ENCODE measurements at regions not wholly inside any gene's neighbourhood (a gene's known extent, or its start where the extent isn't known, plus 50 kb on each side); places are given as distances from the start of the nearest gene placed in this dataset.

DNA sequence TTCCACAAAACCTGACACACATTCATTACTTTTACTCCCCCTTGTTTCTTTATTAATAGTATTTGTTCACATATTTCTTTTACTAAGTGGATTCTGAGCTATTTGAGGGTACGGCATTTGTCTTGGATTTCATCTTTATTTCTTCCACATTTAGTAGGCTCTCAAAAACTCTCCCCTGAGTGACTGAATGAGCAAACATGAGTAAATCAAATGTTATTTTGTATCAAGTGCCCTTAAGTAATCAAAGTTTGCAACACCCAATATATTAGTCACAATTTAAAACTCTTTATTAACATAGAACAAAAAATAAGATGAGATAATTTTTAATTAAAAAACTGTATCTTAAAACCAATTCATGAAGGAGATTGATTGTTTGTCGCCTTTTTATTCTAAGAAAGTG is 1101.9 kb upstream of the TENM4 start:
- WGBS, 2 donors, result 89 to 96% methylated on average over 2 of the region's 2 CpGs

GRCh38 chr11:80538040-80538439 is 1097.2 kb upstream of the TENM4 start:
- 92 to 93% methylated on average over 2 of the region's 2 CpGs for WGBS, 2 donors
- Histone ChIP-seq H3K4me3 (no peak overlapping the region), H3K9me3 (no peaks in the 10 kb centered on the region), H3K36me3 (no peaks in the 10 kb centered on the region), H3K27me3 (no peaks in the 10 kb centered on the region), H3K27ac (no peak overlapping the region), H3K4me1 (no peaks in the 10 kb centered on the region)
- DNase-seq, result no peak
- TF ChIP-seq, protein P1, sequence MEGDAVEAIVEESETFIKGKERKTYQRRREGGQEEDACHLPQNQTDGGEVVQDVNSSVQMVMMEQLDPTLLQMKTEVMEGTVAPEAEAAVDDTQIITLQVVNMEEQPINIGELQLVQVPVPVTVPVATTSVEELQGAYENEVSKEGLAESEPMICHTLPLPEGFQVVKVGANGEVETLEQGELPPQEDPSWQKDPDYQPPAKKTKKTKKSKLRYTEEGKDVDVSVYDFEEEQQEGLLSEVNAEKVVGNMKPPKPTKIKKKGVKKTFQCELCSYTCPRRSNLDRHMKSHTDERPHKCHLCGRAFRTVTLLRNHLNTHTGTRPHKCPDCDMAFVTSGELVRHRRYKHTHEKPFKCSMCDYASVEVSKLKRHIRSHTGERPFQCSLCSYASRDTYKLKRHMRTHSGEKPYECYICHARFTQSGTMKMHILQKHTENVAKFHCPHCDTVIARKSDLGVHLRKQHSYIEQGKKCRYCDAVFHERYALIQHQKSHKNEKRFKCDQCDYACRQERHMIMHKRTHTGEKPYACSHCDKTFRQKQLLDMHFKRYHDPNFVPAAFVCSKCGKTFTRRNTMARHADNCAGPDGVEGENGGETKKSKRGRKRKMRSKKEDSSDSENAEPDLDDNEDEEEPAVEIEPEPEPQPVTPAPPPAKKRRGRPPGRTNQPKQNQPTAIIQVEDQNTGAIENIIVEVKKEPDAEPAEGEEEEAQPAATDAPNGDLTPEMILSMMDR (IDR thresholded peaks at IDR 0.05), result no peak
- TF ChIP-seq POLR2A (IDR thresholded peaks at IDR 0.05) (no peak), POLR2AphosphoS5 (IDR thresholded peaks at IDR 0.05) (no peak), EP300 (IDR thresholded peaks at IDR 0.05) (no peak)
- intact Hi-C loops (cut with DNase I), result no loop called here

More for the DNA sequence above, 1101.9 kb upstream of the TENM4 start:
- Histone ChIP-seq H3K27me3 (no peaks in the 10 kb centered on the region), H3K36me3 (no peaks in the 10 kb centered on the region), H3K27ac (no peak overlapping the region), H3K9me3 (no peaks in the 10 kb centered on the region), H3K4me1 (no peaks in the 10 kb centered on the region), H3K4me3 (no peak overlapping the region)
- no peak for TF ChIP-seq POLR2A (IDR thresholded peaks at IDR 0.05)
- TF ChIP-seq EP300 (IDR thresholded peaks at IDR 0.05), result no peak
- no peak for TF ChIP-seq POLR2AphosphoS5 (IDR thresholded peaks at IDR 0.05)
- TF ChIP-seq, protein P1 (IDR thresholded peaks at IDR 0.05), result no peak
- DNase-seq, result no peak
- intact Hi-C loops (cut with DNase I), result no loop called here

- no peaks in the 10 kb centered on the region for H3K4me1 ChIP-seq
- no peak for TF ChIP-seq POLR2AphosphoS5 (IDR thresholded peaks at IDR 0.05)
- TF ChIP-seq, protein P1 (IDR thresholded peaks at IDR 0.05), result no peak
- TF ChIP-seq POLR2A (IDR thresholded peaks at IDR 0.05), result no peak
- TF ChIP-seq EP300 (IDR thresholded peaks at IDR 0.05), result no peak
- 26 to 55% methylated on average over 1 of the region's 1 CpG for WGBS, 2 donors
- H3K27me3 ChIP-seq, result no peaks in the 10 kb centered on the region
- H3K27ac ChIP-seq, result no peak overlapping the region
- intact Hi-C loops (cut with DNase I), result no loop called here
- no peaks in the 10 kb centered on the region for H3K9me3 ChIP-seq
- DNase-seq, result no peak
- H3K4me3 ChIP-seq, result no peak overlapping the region
- no peaks in the 10 kb centered on the region for H3K36me3 ChIP-seq
Measured at GRCh38 chr11:80533463-80533862, 1092.6 kb upstream of the TENM4 start.

DNA sequence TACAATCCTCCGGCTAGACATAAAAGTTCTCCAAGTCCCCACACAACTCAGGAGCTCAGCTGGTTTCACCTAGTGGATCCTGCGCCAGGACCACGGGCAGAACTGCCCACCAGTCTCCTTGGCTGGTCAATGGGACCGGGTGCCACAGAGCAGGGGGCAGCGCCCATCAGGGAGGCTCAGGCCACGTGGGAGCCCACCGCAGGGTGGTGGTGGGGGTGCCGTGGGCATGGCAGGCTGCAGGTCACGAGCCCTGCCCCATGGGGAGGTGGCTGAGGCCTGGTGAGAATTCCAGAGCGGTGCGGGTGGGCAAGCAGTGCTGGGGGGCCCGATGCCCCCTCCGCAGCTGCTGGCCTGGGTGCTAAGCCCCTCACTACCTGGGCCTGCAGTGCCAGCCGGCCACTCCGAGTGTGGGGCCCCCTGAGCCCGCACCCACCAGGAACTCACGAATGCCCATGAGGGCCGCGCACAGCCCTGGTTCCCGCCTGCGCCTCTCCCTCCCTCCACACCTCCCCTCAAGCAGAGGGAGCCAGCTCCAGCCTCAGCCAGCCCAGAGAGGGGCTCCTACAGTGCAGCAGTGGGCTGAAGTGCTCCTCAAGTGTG is 1091.9 kb upstream of the TENM4 start:
- 92 to 95% methylated on average over 21 of the region's 21 CpGs for WGBS, 2 donors
- H3K4me3 ChIP-seq, result no peak overlapping the region

GRCh38 chr11:80529726-80530125 is 1088.9 kb upstream of the TENM4 start:
- H3K4me3 ChIP-seq, result no peak overlapping the region
- H3K4me1 ChIP-seq, result no peaks in the 10 kb centered on the region
- no peak for DNase-seq
- TF ChIP-seq, protein P1 (IDR thresholded peaks at IDR 0.05), result no peak
- no peak for TF ChIP-seq POLR2A (IDR thresholded peaks at IDR 0.05)
- no peak for TF ChIP-seq EP300 (IDR thresholded peaks at IDR 0.05)
- no peak for TF ChIP-seq POLR2AphosphoS5 (IDR thresholded peaks at IDR 0.05)
- H3K27ac ChIP-seq, result no peak overlapping the region
- no peaks in the 10 kb centered on the region for H3K27me3 ChIP-seq
- intact Hi-C loops (cut with DNase I), result no loop called here
- no peaks in the 10 kb centered on the region for H3K36me3 ChIP-seq
- WGBS, 2 donors, result 14 to 69% methylated on average over 4 of the region's 4 CpGs
- no peaks in the 10 kb centered on the region for H3K9me3 ChIP-seq

More for the DNA sequence above, 1091.9 kb upstream of the TENM4 start:
- peak; percentile 48 for DNase-seq
- no peak for TF ChIP-seq POLR2A (IDR thresholded peaks at IDR 0.05)
- TF ChIP-seq EP300 (IDR thresholded peaks at IDR 0.05), result no peak
- TF ChIP-seq POLR2AphosphoS5 (IDR thresholded peaks at IDR 0.05), result no peak
- Histone ChIP-seq H3K27me3 (no peaks in the 10 kb centered on the region), H3K27ac (no peak overlapping the region), H3K9me3 (no peaks in the 10 kb centered on the region), H3K4me1 (no peaks in the 10 kb centered on the region), H3K36me3 (no peaks in the 10 kb centered on the region)
- intact Hi-C loops (cut with DNase I), result no loop called here

Data from sigmoid colon (tissue), 6 donors.